HepG2 (cell line): ENCODE measurements at regions not wholly inside any gene's neighbourhood (a gene's known extent, or its start where the extent isn't known, plus 50 kb on each side); places are given as distances from the start of the nearest gene placed in this dataset.

Source experiments
- ATAC-seq: fragments of 200-7000 bp; cut with Tn5 transposase; 3 replicates; pipeline ENCODE4 v1.9.1; 2020; ENCODE audit warnings: mild to moderate bottlenecking, moderate library complexity
- BruUV-seq: library from RNA; stranded (reverse); fragments of 400-500 nt; replicated peaks from 2 replicates; lab custom pipeline; 2021; lab: Mats Ljungman, UMichigan
- CTCF ChIA-PET: fragments of 300-600 bp; formaldehyde crosslinking; extraction: SDS; loops from one replicate; lab custom pipeline; 2021; ENCODE audit warnings: low total read pairs, inconsistent platforms, low intra/inter-chr PET ratio; lab: Yijun Ruan, JAX
- POLR2A ChIA-PET: fragments of 350-600 bp; sonication (Branson Sonifier 250); formaldehyde crosslinking; loops from one replicate; lab custom pipeline; 2020; ENCODE audit warnings: antibody characterized with exemption, inconsistent platforms; lab: Yijun Ruan, JAX
- DNase-seq: peaks from one replicate; pipeline ENCODE4 v3.0.0-alpha.2; 2015; ENCODE audit warnings: low spot score
- FAIRE-seq: peaks from 3 replicates; lab custom pipeline; 2011; peaks lifted over from hg19 to GRCh38; lab: Jason Lieb, UNC
- H2AFZ ChIP-seq: one replicate; pipeline ENCODE4 v1.6.1; 2011; ENCODE audit warnings: low read length, inconsistent platforms
- H3K27ac ChIP-seq: fragments of 300-600 bp; 3 replicates; pipeline ENCODE4 v1.8.0; 2011; ENCODE audit warnings: mixed run types, mild to moderate bottlenecking, mixed read lengths, low read length, inconsistent platforms; ENCODE audit not compliant: insufficient read depth; ENCODE audit errors: extremely low read length
- H3K27me3 ChIP-seq, 2 experiments: fragments of 200-600 bp in 1 of 2; 2 replicates in 1 of 2; 3 replicates in 1 of 2; pipeline versions ENCODE4 v1.6.0 to v1.8.0; 2011; ENCODE audit warnings: low read length in 2 of 2, mild to moderate bottlenecking in 2 of 2, moderate library complexity in 2 of 2, inconsistent platforms in 1 of 2; ENCODE audit not compliant: insufficient read depth in 2 of 2, control insufficient read depth in 1 of 2
- H3K36me3 ChIP-seq, 2 experiments: fragments of 200-600 bp in 1 of 2; replicated peaks in 1 of 2; 2 replicates in 1 of 2; 3 replicates in 1 of 2; pipeline versions ENCODE4 v1.5.1 to v1.8.0; 2011; ENCODE audit warnings: low read length in 2 of 2, inconsistent platforms in 1 of 2; ENCODE audit not compliant: insufficient read depth in 2 of 2, control insufficient read depth in 1 of 2
- H3K4me1 ChIP-seq: 2 replicates; pipeline ENCODE4 v1.5.1; 2012; ENCODE audit warnings: low read length, inconsistent platforms; ENCODE audit not compliant: insufficient read depth
- H3K4me2 ChIP-seq: 2 replicates; pipeline ENCODE4 v1.6.0; 2011; ENCODE audit warnings: low read depth, low read length, inconsistent platforms
- H3K4me3 ChIP-seq, 3 experiments: fragments of 200-600 bp in 1 of 3; sonication (generic), shearing (Covaris generic) in 1 of 3; replicated peaks in 1 of 3; 2 replicates each; pipeline ENCODE4 v1.5.1; 2011 to 2016; ENCODE audit warnings: low read length in 3 of 3, inconsistent platforms in 2 of 3, low read depth in 2 of 3, mild to moderate bottlenecking in 2 of 3, control low read depth in 1 of 3, mixed read lengths in 1 of 3; ENCODE audit not compliant: insufficient read depth in 1 of 3
- H3K79me2 ChIP-seq: one replicate; pipeline ENCODE4 v1.6.1; 2011; ENCODE audit warnings: low read length, inconsistent platforms; ENCODE audit not compliant: insufficient read depth
- H3K9ac ChIP-seq: 2 replicates; pipeline ENCODE4 v1.6.0; 2011; ENCODE audit warnings: mild to moderate bottlenecking, low read depth, low read length, inconsistent platforms; ENCODE audit not compliant: insufficient read depth
- H3K9me3 ChIP-seq: 2 replicates; pipeline ENCODE4 v1.5.1; 2012; ENCODE audit warnings: mild to moderate bottlenecking, low read length
- H4K20me1 ChIP-seq: 2 replicates; pipeline ENCODE4 v1.6.0; 2011; ENCODE audit warnings: inconsistent platforms, mild to moderate bottlenecking, low read length, moderate library complexity; ENCODE audit not compliant: insufficient read depth
- DBP ChIP-seq: sonication (generic); formaldehyde crosslinking; IDR thresholded peaks from 2 replicates; pipeline ENCODE4 v1.4.0; 2020; ENCODE audit warnings: missing genetic modification reagents; ENCODE audit errors: not compliant biosample characterization
- RAD51 ChIP-seq: fragments of 450-650 bp; IDR thresholded peaks from 2 replicates; pipeline ENCODE4 v1.6.1; 2016; ENCODE audit warnings: borderline replicate concordance
- TBL1XR1 ChIP-seq: fragments of 150-350 bp; IDR thresholded peaks from 2 replicates; pipeline ENCODE4 v1.6.1; 2014; ENCODE audit warnings: borderline replicate concordance, low read length; ENCODE audit not compliant: partially characterized antibody
- ZNF10 ChIP-seq: sonication (generic); formaldehyde crosslinking; IDR thresholded peaks from 2 replicates; pipeline ENCODE4 v1.4.0; 2020; ENCODE audit warnings: mild to moderate bottlenecking, low read depth, missing genetic modification reagents, borderline replicate concordance
- ZNF329 ChIP-seq: sonication (generic); formaldehyde crosslinking; IDR thresholded peaks from 2 replicates; pipeline ENCODE4 v1.9.0; 2021; ENCODE audit warnings: low read depth, mild to moderate bottlenecking, missing genetic modification reagents
- ZNF646 ChIP-seq: sonication (generic); formaldehyde crosslinking; IDR thresholded peaks from 2 replicates; pipeline ENCODE4 v1.9.0; 2021; ENCODE audit warnings: mild to moderate bottlenecking, missing genetic modification reagents
- ZNF777 ChIP-seq: sonication (generic); formaldehyde crosslinking; IDR thresholded peaks from 2 replicates; pipeline ENCODE4 v1.4.0; 2020; ENCODE audit warnings: missing genetic modification reagents
- WGBS: methylation state at CpG from one replicate; pipeline ENCODE4 v1.1.6; 2017; ENCODE audit warnings: low lambda C conversion rate; 5-methylcytosine and 5-hydroxymethylcytosine counted together
- in situ Hi-C: cut with HindIII; loops from 2 replicates; pipeline ENCODE4 v1.10.0; 2017; ENCODE audit warnings: low pct_unique_long_range_greater_than_20kb; ENCODE audit not compliant: extremely low pct_ligation_motif_present
- intact Hi-C: fragments of 100-400 bp; cut with micrococcal nuclease; formaldehyde crosslinking; loops from one replicate; pipeline ENCODE4 v1.10.0; 2022; ENCODE audit not compliant: unreplicated experiment
- TF ChIP-seq, protein P1 (sequence below): sonication (generic); formaldehyde crosslinking; IDR thresholded peaks from 2 replicates; pipeline ENCODE4 v1.9.0; 2021; ENCODE audit warnings: missing genetic modification reagents, borderline replicate concordance
- TF ChIP-seq, protein P2 (sequence below): sonication (generic); formaldehyde crosslinking; IDR thresholded peaks from 2 replicates; pipeline ENCODE4 v1.4.0; 2020; ENCODE audit warnings: mild to moderate bottlenecking, low read depth, missing genetic modification reagents

GRCh38 chr10:21372651-21373410 lies 152.7 kb downstream of the SKIDA1 start:
- no peaks in the 10 kb centered on the region for H3K4me1 ChIP-seq
- no TSS peak for BruUV-seq

More at GRCh38 chr10:21372651-21373410, 152.7 kb downstream of the SKIDA1 start:
- H2AFZ ChIP-seq = no peak overlapping the region
- intact Hi-C loops = no loop called here
- ChIA-PET CTCF (no interaction called here), POLR2A (no interaction called here)
- in situ Hi-C loops = no loop called here
- 25% methylated on average over 4 of the region's 4 CpGs for WGBS
- H3K27me3 ChIP-seq = no peaks in the 10 kb centered on the region
- ATAC-seq = peak; percentile 67
- TF ChIP-seq, protein P1, sequence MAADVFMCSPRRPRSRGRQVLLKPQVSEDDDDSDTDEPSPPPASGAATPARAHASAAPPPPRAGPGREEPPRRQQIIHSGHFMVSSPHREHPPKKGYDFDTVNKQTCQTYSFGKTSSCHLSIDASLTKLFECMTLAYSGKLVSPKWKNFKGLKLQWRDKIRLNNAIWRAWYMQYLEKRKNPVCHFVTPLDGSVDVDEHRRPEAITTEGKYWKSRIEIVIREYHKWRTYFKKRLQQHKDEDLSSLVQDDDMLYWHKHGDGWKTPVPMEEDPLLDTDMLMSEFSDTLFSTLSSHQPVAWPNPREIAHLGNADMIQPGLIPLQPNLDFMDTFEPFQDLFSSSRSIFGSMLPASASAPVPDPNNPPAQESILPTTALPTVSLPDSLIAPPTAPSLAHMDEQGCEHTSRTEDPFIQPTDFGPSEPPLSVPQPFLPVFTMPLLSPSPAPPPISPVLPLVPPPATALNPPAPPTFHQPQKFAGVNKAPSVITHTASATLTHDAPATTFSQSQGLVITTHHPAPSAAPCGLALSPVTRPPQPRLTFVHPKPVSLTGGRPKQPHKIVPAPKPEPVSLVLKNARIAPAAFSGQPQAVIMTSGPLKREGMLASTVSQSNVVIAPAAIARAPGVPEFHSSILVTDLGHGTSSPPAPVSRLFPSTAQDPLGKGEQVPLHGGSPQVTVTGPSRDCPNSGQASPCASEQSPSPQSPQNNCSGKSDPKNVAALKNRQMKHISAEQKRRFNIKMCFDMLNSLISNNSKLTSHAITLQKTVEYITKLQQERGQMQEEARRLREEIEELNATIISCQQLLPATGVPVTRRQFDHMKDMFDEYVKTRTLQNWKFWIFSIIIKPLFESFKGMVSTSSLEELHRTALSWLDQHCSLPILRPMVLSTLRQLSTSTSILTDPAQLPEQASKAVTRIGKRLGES (CRISPR knock-in tag) = no peak
- TF ChIP-seq, protein P2, sequence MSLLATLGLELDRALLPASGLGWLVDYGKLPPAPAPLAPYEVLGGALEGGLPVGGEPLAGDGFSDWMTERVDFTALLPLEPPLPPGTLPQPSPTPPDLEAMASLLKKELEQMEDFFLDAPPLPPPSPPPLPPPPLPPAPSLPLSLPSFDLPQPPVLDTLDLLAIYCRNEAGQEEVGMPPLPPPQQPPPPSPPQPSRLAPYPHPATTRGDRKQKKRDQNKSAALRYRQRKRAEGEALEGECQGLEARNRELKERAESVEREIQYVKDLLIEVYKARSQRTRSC (CRISPR knock-in tag) = no peak
- TF ChIP-seq TBL1XR1 = no peak
- no peak for TF ChIP-seq ZNF777 (CRISPR knock-in tag)
- no peak for TF ChIP-seq RAD51
- TF ChIP-seq ZNF10 (CRISPR knock-in tag) = no peak
- no peak for TF ChIP-seq ZNF329 (CRISPR knock-in tag)
- TF ChIP-seq DBP (CRISPR knock-in tag) = no peak
- TF ChIP-seq ZNF646 (CRISPR knock-in tag) = no peak
- H3K4me2 ChIP-seq = peak overlapping the region; percentile 40
- no peaks in the 10 kb centered on the region for H3K9me3 ChIP-seq
- no peaks in the 10 kb centered on the region for H3K79me2 ChIP-seq
- H3K9ac ChIP-seq = no peak overlapping the region
- no peak overlapping the region for H3K27ac ChIP-seq
- H4K20me1 ChIP-seq = no peaks in the 10 kb centered on the region
- FAIRE-seq = peak; percentile 18
- DNase-seq = no peak
- H3K36me3 ChIP-seq = no peaks in the 10 kb centered on the region
- H3K4me3 ChIP-seq = no peak overlapping the region
